Astrocyte (in vitro differentiated cells and primary cell): ENCODE measurements at regions not wholly inside any gene's neighbourhood (a gene's known extent, or its start where the extent isn't known, plus 50 kb on each side); places are given as distances from the start of the nearest gene placed in this dataset.
"Not testable (repeated sequence)": the region's sequence is repeated elsewhere in the genome, so short reads cannot be mapped to it uniquely, and the experiment has no call there.

Source experiments
- DNase-seq: peaks from one replicate; pipeline ENCODE4 v3.0.0-alpha.2; 2010; ENCODE audit warnings: low read depth
- FAIRE-seq: peaks from 2 replicates; lab custom pipeline; 2011; peaks lifted over from hg19 to GRCh38; lab: Jason Lieb, UNC
- H2AFZ ChIP-seq: 2 replicates; pipeline ENCODE4 v1.6.0; 2012; ENCODE audit warnings: low read depth, low read length, inconsistent platforms
- H3K27ac ChIP-seq: 2 replicates; pipeline ENCODE4 v1.5.1; 2011; ENCODE audit warnings: low read depth, low read length, inconsistent platforms
- H3K27me3 ChIP-seq: 2 replicates; pipeline ENCODE4 v1.6.0; 2011; ENCODE audit warnings: low read length, inconsistent platforms; ENCODE audit not compliant: insufficient read depth
- H3K36me3 ChIP-seq: 2 replicates; pipeline ENCODE4 v1.5.1; 2011; ENCODE audit warnings: low read length, inconsistent platforms; ENCODE audit not compliant: insufficient read depth
- H3K4me1 ChIP-seq: 2 replicates; pipeline ENCODE4 v1.5.1; 2011; ENCODE audit warnings: low read length, inconsistent platforms; ENCODE audit not compliant: insufficient read depth
- H3K4me2 ChIP-seq: 2 replicates; pipeline ENCODE4 v1.6.0; 2012; ENCODE audit warnings: low read length, inconsistent platforms
- H3K4me3 ChIP-seq: 2 replicates; pipeline ENCODE4 v1.5.1; 2011; ENCODE audit warnings: low read depth, mild to moderate bottlenecking, low read length, inconsistent platforms; ENCODE audit not compliant: insufficient read depth
- H3K79me2 ChIP-seq: 2 replicates; pipeline ENCODE4 v1.6.0; 2012; ENCODE audit warnings: mild to moderate bottlenecking, low read length, inconsistent platforms; ENCODE audit not compliant: insufficient read depth
- H3K9ac ChIP-seq: 2 replicates; pipeline ENCODE4 v1.6.0; 2012; ENCODE audit warnings: mild to moderate bottlenecking, low read length, inconsistent platforms
- H3K9me3 ChIP-seq: 2 replicates; pipeline ENCODE4 v1.5.1; 2012; ENCODE audit warnings: low read depth, mild to moderate bottlenecking, low read length, inconsistent platforms; ENCODE audit not compliant: insufficient read depth
- H4K20me1 ChIP-seq: 2 replicates; pipeline ENCODE4 v1.6.0; 2012; ENCODE audit warnings: low read length, inconsistent platforms; ENCODE audit not compliant: insufficient read depth
- H3K27ac Mint-ChIP-seq: one replicate; pipeline ENCODE4 v1.8.0; 2021; ENCODE audit warnings: mild to moderate bottlenecking, mixed read lengths; ENCODE audit not compliant: unreplicated experiment
- H3K27me3 Mint-ChIP-seq: one replicate; pipeline ENCODE4 v1.8.0; 2021; ENCODE audit warnings: low read depth, mixed read lengths; ENCODE audit not compliant: unreplicated experiment
- H3K36me3 Mint-ChIP-seq: one replicate; pipeline ENCODE4 v1.8.0; 2021; ENCODE audit warnings: low read depth, mixed read lengths; ENCODE audit not compliant: unreplicated experiment
- H3K4me1 Mint-ChIP-seq: one replicate; pipeline ENCODE4 v1.8.0; 2021; ENCODE audit warnings: low read depth, mixed read lengths; ENCODE audit not compliant: unreplicated experiment
- H3K4me3 Mint-ChIP-seq: one replicate; pipeline ENCODE4 v1.8.0; 2021; ENCODE audit warnings: mild to moderate bottlenecking, moderate library complexity, mixed read lengths; ENCODE audit not compliant: unreplicated experiment
- H3K9me3 Mint-ChIP-seq: one replicate; pipeline ENCODE4 v1.8.0; 2021; ENCODE audit warnings: mild to moderate bottlenecking, mixed read lengths; ENCODE audit not compliant: unreplicated experiment

DNA sequence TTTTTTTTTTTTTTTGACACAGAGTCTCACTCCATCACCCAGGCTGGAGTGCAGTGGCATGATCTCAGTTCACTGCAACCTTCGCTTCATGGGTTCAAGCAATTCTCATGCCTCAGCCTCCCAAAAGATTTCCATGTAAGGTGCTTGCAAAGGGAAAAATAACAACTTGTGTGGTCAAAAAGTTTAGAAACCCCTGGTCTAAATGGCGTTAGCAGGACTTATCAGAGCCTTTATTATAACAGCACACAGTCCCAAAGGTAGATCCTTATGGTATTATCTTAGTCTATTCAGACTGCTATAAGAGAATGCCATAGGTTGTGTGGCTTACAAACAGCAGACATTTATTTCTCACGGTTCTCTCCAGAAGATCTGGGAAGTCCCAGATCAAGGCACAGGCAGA, 135.0 kb downstream of the NPIPA8 start:
- not testable (repeated sequence) for H3K4me3 Mint-ChIP-seq, DNase-seq, H2AFZ ChIP-seq, H3K79me2 ChIP-seq, H3K27ac ChIP-seq, FAIRE-seq, H3K9me3 ChIP-seq, H3K27me3 ChIP-seq, H3K4me2 ChIP-seq, H3K36me3 ChIP-seq, H3K27ac Mint-ChIP-seq, H3K27me3 Mint-ChIP-seq, H3K4me3 ChIP-seq, H3K9ac ChIP-seq, H3K9me3 Mint-ChIP-seq, H3K4me1 Mint-ChIP-seq, H3K4me1 ChIP-seq, H4K20me1 ChIP-seq, H3K36me3 Mint-ChIP-seq

DNA sequence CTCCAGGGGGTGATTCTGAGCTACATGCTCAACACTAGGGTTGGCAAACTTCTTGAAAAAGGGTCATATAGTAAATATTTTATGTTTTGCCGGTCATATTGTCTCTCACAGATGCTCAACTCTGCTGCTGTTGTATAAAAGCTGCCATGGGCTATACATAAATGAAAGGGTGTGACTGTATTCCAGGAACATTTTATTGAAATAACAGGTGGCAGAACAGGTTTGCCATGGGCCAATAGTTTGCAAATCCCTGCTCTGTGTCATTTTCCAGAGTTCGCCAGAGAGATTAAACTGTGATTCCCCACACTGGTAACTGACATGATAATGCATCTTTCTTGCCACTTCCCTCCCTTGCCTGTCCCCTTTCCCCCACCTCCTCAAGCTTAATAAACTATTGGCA, 144.1 kb downstream of the NPIPA8 start:
- H3K36me3 ChIP-seq, DNase-seq, H3K79me2 ChIP-seq, H3K9me3 ChIP-seq, H3K9me3 Mint-ChIP-seq, H3K4me3 Mint-ChIP-seq, H3K4me2 ChIP-seq, H3K4me1 ChIP-seq, FAIRE-seq, H3K27ac ChIP-seq, H3K27me3 Mint-ChIP-seq, H2AFZ ChIP-seq, H3K9ac ChIP-seq, H3K27me3 ChIP-seq, H3K4me3 ChIP-seq, H4K20me1 ChIP-seq, H3K4me1 Mint-ChIP-seq, H3K27ac Mint-ChIP-seq, H3K36me3 Mint-ChIP-seq: not testable (repeated sequence)

DNA sequence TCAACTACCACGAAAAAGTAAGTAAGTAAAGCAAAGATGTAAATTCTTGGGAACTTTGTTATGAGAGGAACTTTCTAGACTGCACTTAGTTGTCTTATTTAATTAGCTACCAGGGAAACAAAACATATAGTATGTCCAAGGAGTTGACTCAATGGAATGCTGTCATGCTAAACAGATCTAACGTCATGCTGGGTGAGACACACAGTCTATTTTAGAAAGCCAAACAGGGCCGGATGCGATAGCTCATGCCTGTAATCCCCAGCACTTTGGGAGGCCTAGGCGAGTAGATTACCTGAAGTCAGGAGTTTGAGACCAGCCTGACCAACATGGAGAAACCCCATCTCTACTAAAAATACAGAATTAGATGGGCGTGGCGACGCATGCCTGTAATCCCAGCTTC, 146.4 kb downstream of the NPIPA8 start:
- not testable (repeated sequence) for H4K20me1 ChIP-seq, H3K27me3 Mint-ChIP-seq, H3K36me3 Mint-ChIP-seq, H3K4me2 ChIP-seq, H3K4me1 Mint-ChIP-seq, H3K4me3 ChIP-seq, H3K27me3 ChIP-seq, H3K4me1 ChIP-seq, DNase-seq, H3K27ac Mint-ChIP-seq, H3K36me3 ChIP-seq, H3K9me3 Mint-ChIP-seq, H3K27ac ChIP-seq, H3K79me2 ChIP-seq, H3K9ac ChIP-seq, H2AFZ ChIP-seq, FAIRE-seq, H3K4me3 Mint-ChIP-seq, H3K9me3 ChIP-seq

DNA sequence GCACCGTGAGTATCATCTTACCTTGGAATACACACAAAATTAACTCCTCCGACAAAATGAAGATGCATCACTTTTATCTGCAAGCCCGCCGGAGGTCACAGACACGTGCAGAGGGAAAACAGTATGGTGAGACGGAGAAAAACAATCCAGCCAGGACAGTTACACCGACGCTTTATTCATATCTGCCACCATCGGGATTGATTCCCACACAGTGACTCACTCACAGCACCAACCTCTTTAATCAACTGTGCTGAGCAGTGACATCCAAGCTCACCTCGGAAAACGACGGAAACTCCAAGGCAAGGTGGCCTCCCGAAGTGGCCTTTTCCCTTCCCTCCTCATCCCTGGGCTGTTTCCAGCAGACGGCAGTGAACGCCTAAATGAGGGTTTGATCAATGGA, 151.8 kb downstream of the NPIPA8 start:
- H3K9ac ChIP-seq, FAIRE-seq, H3K9me3 Mint-ChIP-seq, H3K36me3 ChIP-seq, DNase-seq, H3K4me1 Mint-ChIP-seq, H2AFZ ChIP-seq, H3K79me2 ChIP-seq, H3K27ac ChIP-seq, H3K27me3 Mint-ChIP-seq, H3K36me3 Mint-ChIP-seq, H3K4me3 Mint-ChIP-seq, H3K27me3 ChIP-seq, H3K27ac Mint-ChIP-seq, H3K9me3 ChIP-seq, H3K4me3 ChIP-seq, H3K4me1 ChIP-seq, H4K20me1 ChIP-seq, H3K4me2 ChIP-seq: not testable (repeated sequence)

DNA sequence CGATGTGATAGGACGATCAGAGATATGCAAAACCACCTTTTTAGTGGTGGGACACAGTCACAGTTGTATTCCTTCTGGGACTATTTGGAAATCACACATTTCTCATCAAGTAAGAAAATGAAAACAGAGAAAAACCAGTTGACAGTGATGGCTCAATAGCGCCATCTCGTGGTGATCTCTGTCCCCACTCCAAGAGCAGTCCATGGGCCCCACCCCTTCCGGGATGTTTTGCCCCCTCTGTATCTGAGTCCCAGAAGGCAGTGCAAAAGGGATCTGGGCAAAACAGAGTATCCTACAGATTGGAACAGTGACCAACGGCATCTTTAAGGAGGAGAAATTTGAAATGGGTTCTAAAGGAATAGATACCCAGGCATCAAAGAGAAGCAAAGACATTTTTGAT, 155.5 kb downstream of the NPIPA8 start:
- not testable (repeated sequence) for H4K20me1 ChIP-seq, H3K4me1 Mint-ChIP-seq, FAIRE-seq, H3K9ac ChIP-seq, H3K4me1 ChIP-seq, H3K9me3 Mint-ChIP-seq, DNase-seq, H3K27ac ChIP-seq, H3K27me3 Mint-ChIP-seq, H3K36me3 Mint-ChIP-seq, H3K9me3 ChIP-seq, H3K4me3 ChIP-seq, H3K27me3 ChIP-seq, H3K36me3 ChIP-seq, H3K79me2 ChIP-seq, H2AFZ ChIP-seq, H3K4me2 ChIP-seq, H3K27ac Mint-ChIP-seq, H3K4me3 Mint-ChIP-seq

DNA sequence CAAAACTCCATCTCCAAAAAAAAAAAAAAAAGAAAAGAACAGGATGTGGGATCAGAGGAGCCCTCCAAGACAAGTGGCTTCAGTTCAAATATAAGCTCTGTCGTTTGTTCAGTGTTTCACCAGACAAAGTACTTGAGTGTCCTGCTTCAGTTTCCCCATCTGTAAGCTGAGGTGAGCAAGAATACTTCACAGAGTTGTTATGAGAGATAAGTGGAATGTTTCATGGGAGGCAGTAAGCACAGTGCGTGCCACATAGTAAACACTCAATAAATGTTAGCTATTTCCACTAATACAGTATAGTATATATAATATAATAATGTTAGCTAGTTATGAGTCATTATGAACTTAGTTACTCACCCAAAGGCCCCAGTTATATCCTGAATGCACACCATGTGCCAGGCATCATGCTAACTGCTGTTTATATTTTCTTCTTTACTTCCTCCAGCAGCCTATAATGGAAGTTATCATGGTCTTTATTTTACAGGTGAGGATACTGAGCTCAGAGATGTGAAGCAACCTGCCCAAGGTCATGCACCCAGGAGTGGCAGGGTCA, 162.5 kb downstream of the NPIPA8 start:
- H3K79me2 ChIP-seq, H3K9me3 ChIP-seq, H3K9me3 Mint-ChIP-seq, H3K4me3 Mint-ChIP-seq, H3K4me1 ChIP-seq, H3K4me3 ChIP-seq, H3K27ac ChIP-seq, H3K27me3 Mint-ChIP-seq, H3K4me2 ChIP-seq, H3K36me3 Mint-ChIP-seq, H3K27ac Mint-ChIP-seq, H4K20me1 ChIP-seq, H3K36me3 ChIP-seq, H3K4me1 Mint-ChIP-seq, H3K9ac ChIP-seq, H2AFZ ChIP-seq, DNase-seq, H3K27me3 ChIP-seq, FAIRE-seq: not testable (repeated sequence)
